Activated CD8-positive, alpha-beta memory T cell treated with anti-CD3 and anti-CD28 coated beads, Interleukin-2, amount 50 U/mL, for 1 hour (primary cell): ENCODE measurements at regions not wholly inside any gene's neighbourhood (a gene's known extent, or its start where the extent isn't known, plus 50 kb on each side); places are given as distances from the start of the nearest gene placed in this dataset.

Experiments
- DNase-seq: peaks from one replicate; pipeline ENCODE4 v3.0.0-alpha.2; 2020; ENCODE audit errors: extremely low read depth

DNA sequence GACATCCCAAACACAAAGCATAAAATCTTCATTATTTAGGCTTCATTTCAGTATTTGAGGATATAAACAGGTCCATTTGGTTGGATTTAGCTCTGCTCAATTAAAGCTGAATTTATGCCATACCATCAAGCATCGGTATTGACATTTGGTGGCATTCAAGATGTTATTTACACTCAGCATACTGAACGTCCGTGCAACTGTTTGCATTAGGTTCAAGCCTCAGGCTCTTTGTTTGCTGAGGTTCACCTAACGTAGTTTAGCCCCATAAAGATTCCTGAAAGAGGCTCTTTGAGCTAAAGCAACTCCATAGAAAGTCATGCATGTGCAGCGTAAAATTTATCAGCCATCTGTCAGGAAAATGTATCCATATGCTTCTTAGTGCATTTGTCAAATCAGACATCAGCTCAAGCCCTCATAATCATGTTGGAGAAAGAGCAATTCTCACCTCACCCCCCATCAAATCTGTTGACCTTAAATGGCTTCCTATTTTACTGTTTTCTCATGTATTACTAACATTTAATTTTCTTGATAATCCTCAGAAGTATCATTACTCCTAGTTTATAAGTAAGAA is 366.9 kb downstream of the EPHA4 start:
- DNase-seq, result no peak

DNA sequence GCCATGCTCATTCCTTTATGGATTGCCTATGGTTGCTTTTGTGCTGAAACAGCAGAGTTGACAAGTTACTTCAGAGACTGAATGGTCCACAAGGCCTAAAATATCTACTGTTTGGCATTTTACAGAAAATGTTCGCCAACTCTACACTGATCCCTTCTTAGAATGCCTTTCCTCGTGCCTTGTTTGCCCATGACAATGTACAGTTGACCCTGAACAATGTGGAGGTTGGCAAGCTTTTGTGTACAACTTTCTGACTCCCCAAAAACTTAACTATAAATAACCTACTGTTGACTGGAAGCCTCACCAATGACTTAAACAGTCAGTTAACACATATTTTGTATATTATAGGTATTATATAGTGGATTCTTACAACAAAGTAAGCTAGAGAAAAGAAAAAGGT is 361.4 kb downstream of the EPHA4 start:
- no peak for DNase-seq

DNA sequence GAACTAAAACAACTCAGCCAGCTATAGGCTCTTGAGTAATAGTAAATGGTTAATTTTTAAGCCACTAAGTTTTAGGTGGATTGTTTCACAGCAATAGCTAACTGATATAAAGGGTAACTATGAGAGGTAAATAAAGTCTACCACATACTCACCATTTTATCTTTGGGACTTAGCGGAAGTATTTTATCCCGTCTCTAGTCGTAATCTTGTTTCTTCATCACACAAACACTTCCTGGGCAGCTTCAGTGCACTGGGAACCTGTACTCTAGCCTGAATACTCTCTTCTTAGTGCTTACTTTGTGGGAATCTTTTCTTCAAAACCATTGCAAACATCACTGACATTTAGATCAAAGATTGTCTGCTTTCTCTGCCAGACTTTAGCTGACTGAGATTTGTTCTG is 360.5 kb downstream of the EPHA4 start:
- DNase-seq, result no peak

DNA sequence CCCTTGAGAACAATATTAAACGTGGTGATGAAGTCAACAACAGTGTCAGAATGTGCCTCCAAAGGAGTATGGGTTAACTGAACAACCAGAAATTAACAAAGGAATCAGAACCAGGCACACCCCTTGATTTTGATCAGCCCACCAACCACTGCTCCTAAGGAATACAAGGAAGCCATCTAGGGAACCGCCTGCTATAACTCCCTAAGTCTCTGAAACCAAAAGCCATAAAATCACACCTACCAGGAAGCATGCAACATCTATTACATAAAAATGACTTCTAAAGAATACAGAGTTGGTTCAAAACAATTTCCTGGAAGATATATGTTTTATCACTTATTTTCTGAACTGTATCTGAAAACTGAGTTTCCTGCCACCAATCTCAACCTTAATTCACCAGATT is 360.0 kb downstream of the EPHA4 start:
- no peak for DNase-seq

DNA sequence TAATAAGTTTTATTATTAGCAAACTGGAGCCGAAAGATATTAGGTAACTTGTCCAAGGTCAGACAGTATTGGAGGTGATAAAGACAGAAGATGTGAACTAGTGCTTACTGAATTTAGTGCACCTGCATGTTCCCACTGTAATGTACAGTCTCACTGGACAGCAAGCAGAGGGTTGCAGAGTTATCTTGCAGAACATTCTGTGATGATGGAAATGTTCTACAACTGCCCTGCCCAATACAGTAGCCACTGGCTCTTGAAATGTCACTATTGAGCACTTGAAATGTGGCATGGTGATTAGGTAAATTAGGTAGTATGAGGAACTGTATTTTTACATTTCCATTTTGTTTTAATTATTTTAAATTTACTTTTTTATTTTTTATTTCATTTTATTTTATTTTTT is 356.6 kb downstream of the EPHA4 start:
- DNase-seq, result no peak

DNA sequence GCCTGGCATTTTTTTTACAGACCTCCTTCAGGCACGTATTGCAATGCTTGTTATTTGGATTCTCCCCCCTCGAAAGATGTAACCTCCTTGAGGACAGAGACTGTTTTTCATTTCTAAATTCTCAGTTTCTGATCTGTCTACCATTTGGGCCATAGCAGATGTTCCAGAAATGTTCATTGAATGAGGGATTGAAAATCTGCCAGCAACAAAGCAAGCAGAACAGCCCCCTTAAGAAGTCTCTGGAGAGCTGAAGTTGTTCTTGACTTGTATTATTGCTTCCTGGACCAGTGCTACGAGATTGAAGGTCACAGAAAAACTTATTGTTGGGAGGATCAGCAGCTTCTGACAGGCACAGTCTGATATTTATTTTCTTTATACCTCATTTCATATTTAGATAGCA is 355.5 kb downstream of the EPHA4 start:
- DNase-seq, result no peak

DNA sequence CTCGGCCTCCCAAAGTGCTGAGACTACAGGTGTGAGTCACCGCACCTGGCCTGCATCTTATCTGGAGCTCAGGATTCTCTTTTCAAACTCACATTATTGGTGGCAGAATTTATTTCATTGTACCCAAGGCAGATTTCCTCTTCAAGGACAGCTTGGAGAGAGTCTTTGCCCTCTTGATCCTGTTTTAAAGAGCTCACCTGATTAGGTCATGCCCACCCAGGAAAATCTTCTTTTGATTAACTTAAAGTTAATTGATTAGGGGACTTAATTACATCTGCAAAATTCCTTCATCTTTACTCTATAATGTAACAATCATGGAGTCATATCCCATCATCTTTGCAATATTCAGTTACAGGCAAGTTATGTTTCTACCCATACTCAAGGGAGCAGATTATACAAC is 346.4 kb downstream of the EPHA4 start:
- no peak for DNase-seq

DNA sequence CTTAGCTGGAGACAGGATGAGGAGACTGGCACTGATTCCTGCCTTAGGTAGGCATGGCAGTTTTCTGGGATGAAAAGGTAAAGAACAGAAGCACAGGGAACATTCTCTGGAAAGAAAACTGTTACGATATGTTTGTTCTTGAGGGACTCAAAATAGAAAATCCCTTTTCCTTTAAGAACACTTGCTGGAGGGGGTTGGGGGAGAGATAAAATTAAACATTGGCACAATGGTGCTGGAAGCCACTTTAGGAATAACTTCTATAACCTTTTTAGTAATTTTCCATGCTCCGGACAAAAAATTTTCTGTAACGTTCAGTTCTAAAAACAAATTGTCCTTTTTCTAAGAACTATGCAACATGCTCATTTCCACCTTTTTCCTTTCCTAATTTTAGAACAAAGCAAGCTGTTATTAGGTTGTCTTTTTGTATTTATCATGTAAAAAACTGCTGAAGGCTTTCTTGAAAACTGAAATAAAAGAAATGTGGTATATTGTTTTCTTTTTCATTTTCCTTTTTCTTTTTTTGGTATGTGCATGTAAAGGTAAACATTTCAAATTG is 343.8 kb downstream of the EPHA4 start:
- no peak for DNase-seq

DNA sequence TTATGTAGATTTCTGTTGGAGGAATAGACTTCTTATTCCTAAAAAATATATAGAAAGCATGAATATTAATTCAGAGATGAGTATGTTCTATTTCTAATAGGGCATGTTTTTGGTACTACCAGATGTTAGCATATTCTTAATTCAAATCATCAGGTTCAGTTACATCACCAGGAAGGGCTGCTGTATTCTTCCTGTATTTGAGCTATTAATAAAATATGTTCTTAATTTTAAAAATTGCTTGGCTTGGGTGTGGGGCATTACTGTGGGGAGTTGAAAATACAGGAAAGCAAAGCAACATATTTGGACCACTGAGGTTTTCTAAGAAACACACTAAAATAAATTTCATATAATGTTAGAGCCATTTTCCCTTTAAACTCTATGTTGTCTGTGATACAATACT is 343.0 kb downstream of the EPHA4 start:
- DNase-seq, result no peak

DNA sequence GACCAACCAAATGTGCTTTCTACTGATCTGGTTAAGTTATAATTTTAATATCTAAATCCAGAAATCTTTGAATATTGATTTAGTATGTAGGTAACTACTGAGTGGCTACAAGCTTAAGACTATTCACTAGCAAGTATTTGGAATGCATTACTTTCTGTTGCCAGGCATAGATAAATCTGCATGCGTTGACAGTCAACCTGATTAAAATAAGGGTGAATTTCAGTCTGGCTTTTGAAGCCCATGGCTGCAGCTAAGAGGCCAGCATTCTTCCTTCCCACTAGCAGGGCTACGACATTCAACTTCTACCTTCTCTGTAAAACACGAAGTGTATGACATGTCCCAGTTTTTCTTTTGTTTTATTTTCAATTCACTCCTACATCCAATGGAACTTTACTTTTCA is 340.6 kb downstream of the EPHA4 start:
- no peak for DNase-seq

DNA sequence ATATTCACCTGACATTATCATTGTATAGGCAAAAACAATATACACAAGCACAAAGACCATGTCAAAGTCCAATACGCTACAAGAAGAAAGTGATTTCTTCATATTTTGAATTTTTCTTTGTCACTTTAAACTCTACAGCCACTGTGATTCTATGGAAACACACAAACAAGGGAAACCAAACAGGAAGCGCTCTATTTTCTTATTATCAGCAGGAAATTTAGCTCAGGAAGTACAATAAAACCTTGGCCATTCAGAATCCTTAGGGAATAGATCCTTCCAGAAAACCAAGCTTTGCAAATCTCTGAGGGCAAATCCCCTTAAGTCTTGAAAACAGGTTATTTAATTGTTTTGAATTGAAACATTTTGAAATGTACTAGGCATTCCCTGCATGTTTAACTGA is 336.2 kb downstream of the EPHA4 start:
- no peak for DNase-seq

DNA sequence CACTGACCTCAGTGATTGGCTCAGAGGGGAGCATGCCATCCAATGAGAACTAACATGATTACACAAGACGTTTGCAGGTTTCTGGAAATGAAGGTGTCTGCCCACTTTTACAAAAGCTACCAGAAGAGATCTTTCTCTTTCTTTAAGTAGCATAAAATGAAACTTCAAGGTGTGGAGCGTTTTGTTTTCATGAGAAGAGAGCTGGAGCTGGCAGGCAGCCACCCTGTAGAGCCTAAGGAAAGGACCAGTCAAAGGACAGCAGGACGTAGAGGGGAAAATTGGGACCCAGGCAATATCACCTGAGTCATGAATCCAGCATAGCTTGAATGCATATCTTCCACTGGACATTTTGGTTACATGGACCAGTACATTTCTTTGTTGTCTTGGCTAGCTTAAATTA is 331.0 kb downstream of the EPHA4 start:
- DNase-seq, result no peak

DNA sequence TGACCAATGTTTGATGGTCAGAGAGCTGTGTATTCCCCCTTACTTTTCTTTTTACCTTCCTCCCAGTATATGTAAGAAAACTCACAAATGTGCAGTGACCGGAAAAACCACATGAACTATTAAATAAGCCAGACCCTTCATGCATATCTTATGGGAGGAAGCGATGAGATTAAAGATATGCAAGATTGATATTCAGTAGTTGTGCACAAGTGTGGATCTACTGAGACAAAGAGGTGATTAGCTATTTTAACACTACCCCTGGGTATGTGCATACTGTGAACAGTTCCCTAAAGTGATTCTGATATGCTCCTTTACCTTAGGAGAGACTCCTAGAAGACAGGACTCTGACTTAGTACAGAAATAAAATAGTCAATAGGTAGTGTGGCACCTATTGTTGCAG is 328.3 kb downstream of the EPHA4 start:
- DNase-seq, result no peak

DNA sequence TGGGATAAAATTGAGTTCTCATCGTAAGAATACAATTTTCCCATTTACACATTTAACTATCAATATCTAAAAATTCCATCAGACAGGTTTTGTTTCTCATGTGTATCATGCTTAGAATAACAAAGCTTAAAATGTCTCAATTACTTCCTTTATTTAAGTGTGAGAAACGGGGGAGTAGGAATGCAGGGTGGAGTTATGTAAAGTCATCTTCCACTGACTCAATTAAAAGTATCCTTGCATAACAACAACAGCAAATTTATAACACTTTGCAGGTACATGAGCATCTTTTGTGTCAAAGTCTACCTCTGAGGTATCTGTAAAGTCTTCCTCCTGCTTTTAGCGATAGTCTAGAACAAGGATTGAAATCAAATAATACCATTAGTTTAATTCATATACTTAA is 327.1 kb downstream of the EPHA4 start:
- DNase-seq, result no peak

DNA sequence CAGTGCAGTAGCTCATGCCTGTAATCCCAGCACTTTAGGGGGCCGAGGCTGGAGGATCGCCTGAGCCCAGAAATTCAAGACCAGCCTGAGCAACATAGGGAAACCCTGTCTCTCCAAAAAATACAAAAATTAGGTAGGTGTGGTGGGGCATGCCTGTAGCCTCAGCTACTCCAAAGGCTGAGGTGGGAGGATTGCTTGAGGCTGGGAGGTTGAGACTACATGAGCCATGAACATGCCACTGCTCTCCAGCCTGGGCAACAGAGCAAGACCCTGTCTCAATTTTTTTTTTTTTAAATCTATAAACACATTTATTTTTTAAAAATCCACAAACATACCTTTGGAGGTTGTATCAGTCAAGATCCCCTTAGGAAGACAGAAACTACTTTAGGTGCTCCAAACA is 326.3 kb downstream of the EPHA4 start:
- DNase-seq, result no peak

DNA sequence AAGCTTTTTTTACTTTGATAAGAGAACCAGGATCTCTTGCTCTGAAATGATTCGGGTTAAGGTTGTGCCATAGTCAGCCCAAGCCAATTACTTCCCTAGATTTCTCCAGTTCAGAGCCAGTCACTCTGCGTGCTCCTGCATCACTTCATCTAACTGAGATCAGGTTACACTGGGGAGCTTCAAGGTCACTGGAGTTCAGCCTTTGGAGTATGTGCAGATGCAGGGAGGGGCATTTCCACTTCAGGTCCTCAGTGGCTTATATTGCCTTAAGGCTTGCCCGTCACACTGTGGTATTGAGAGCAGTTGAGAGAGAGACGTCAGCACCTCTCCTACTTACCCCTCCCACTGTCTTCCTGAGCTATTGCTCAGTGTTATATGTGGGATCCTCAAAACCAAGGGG is 317.8 kb downstream of the EPHA4 start:
- no peak for DNase-seq

DNA sequence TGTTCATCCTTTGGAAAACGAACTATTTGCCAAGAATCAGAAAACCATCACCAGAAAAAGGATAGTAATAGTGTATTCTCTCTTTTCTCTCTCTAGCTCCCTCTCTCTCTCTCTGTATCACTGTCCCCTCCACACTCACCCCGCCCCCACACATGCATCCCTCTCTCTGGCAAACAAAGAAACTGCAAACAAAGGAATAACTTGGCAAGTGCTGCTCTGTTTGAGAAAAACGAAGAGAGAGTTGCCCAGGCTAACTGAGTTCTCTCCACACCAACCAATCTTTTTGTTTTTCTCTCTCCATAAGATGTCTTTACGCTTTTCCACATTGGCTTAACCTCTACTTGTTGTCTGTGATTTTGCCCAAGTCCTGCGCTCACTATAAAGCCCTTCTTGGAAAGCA is 316.2 kb downstream of the EPHA4 start:
- DNase-seq, result no peak

DNA sequence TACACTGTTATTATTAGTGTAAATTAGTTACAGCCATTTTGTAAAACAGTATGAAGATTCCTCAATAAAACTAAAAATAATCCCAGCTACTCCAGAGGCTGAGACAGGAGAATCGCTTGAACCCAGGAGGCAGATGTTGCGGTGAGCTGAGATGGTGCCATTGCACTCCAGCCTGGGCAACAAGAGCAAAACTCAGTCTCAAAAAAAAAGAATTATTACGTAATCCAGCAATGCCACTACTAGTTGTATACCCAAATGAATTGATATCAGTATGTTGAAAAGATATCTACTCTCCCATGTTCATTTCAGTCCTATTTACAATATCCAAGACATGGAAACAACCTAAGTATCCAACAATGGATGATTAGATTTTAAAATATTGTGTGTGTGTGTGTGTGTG is 313.6 kb downstream of the EPHA4 start:
- no peak for DNase-seq

DNA sequence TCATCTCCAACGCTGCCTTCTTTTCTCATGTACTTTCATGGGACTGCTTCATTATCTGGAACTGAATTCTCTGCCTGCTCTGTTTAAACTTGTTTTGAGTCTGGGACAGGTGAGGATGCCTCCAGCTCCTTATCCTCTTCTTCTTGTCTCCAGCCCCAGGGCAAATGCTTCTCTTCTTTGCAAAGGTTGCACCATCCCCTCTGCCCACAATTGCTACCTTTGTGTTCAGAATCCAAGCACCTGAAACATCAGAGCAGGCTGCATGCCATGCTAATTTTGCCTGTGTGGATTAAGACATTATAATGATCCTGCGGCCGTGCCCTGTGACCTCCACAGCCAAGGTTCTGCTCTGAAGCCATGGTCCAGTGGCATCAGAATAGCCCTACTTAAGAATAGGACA is 309.5 kb downstream of the EPHA4 start:
- DNase-seq, result no peak

DNA sequence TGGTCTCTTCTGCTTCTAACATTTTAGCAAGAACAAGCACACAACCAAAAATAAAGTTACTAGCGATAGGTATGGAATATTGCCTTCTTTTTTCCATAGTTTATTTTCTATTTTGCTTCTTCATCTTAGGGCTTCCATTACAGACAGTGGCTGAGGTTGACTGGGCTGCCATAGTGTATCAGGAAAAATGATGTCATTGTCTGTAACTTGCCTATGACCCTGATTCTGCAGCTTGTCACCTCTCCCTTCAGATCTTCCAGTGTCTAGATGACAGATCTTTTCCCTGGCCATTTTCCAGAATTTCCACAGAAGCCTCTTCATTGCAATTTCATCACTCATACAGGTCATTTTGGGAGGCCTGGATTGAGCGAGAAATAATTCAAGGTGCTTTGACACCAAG is 308.5 kb downstream of the EPHA4 start:
- DNase-seq, result no peak

DNA sequence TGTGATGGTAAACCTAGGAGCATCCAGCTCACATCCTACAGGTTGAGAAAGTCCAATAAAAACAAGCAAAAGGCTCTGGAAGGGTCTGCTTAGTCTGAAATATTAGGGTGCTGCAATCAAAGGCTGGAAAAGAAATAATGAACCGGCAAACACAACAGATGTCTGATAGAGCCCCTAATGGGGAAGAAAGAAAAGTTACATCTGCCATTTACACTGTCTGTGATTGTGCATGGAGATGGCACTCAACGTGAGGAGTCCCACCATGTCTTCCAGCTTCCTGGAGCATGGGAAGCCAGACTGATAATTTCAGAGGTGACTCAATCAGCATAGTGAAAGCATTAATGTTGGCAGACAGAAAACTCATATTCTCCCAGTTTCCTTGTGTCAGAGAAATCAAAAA is 307.8 kb downstream of the EPHA4 start:
- no peak for DNase-seq

DNA sequence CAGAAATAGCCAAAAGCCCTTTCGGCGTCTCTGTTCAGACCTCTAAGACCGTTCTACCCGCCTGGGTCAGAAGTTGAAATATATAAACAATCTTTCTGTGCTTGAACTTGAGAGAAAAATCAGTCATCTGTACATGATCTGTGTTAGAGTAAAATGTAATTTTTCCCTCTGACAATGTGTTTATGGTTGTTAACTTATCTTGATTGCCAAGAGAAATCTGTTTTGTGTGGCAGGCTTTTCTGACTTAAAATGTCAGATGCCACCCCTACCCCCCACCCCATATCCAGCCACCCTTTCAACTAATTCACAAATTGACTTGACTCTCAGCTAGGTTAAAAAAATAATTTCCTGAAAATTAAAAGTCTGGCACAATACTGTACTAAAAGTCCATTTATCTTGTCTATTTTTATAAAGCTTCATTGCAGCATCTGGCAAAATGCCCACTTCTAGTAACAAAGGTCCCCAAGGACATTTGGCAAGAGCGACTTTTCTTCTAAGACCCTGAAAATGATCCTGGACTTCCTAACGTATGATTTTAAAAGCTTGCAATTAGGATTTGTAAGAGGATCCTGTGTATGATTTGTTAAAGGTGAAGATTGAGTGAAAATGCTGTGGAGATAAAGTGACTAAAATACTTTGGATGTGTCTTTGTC is 304.2 kb downstream of the EPHA4 start:
- DNase-seq, result no peak

DNA sequence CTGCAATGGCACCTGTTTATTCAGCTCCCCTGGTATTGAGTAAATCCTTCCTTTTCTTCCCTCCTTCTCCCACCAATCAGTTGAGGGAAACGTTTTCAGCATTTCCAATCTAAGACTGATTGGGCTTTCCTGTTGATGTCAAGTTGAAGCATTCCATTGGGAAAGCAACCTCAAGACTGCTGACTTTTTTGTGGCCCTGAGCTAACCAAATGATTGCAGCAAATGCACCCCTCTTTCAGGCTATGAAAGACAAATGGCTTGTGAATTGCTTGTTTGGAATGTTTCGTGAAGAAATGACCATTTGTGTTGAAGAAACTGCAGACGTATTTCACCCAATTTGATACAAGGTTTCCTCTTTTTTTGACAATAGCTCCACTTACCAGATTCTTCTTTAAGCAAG is 303.5 kb downstream of the EPHA4 start:
- DNase-seq, result no peak

DNA sequence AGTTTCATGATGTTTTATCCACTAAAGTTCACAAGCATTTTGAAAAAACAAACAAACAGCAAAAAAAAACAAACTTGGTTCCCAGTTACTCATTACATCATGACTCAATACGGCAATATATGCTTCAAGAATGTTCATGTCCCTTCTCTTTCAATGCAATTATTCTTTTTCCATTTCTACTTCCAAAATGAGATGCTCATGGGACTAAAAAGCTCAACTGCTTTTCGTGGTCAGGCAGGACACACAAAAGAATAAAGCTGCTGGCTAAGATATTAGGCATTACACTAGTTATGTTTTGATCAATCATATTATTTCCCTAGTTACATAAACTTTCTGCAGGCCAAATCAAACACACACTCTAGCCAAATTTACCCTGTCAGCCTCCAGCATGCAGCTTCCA is 301.3 kb downstream of the EPHA4 start:
- DNase-seq, result no peak
